Astrocyte of the spinal cord (primary cell): ENCODE measurements at regions not wholly inside any gene's neighbourhood (a gene's known extent, or its start where the extent isn't known, plus 50 kb on each side); places are given as distances from the start of the nearest gene placed in this dataset.

ENCODE experiments used
- DNase-seq: peaks from one replicate; pipeline ENCODE4 v3.0.0; 2011; ENCODE audit warnings: low read depth, low spot score
- H3K4me3 ChIP-seq: 2 replicates; pipeline ENCODE4 v1.5.1; 2011; ENCODE audit warnings: low read depth, mild to moderate bottlenecking, low read length, moderate library complexity
- in situ Hi-C: cut with HindIII; loops from 2 replicates; pipeline ENCODE4 v1.10.0; 2017; ENCODE audit warnings: low sequenced_read_pairs
- TF ChIP-seq, protein P1 (sequence below): IDR thresholded peaks from 2 replicates; pipeline ENCODE4 v1.5.1; 2012; ENCODE audit warnings: low read depth, mild to moderate bottlenecking, low read length, inconsistent platforms

DNA sequence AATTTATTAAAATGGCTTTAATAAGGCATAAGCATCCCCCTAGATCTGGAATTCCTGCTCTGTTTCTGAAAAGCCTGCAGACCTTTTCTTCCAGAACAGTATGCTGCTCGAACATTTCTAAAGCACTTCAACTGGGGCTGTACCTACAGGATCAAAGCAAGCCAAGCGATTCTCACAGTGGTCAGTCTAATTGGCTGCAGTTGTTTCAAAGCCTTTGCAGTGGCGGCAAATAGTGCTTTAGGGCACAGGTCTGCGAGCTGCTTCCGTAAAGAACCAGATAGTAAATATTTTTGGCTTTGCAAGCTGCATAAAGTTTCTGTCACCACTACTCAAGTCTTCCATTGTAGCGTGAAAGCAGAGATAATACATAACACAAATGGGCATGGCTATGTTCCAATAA lies 88.9 kb upstream of the FBXL4 start:
- in situ Hi-C loops, result no loop called here
- TF ChIP-seq, protein P1, sequence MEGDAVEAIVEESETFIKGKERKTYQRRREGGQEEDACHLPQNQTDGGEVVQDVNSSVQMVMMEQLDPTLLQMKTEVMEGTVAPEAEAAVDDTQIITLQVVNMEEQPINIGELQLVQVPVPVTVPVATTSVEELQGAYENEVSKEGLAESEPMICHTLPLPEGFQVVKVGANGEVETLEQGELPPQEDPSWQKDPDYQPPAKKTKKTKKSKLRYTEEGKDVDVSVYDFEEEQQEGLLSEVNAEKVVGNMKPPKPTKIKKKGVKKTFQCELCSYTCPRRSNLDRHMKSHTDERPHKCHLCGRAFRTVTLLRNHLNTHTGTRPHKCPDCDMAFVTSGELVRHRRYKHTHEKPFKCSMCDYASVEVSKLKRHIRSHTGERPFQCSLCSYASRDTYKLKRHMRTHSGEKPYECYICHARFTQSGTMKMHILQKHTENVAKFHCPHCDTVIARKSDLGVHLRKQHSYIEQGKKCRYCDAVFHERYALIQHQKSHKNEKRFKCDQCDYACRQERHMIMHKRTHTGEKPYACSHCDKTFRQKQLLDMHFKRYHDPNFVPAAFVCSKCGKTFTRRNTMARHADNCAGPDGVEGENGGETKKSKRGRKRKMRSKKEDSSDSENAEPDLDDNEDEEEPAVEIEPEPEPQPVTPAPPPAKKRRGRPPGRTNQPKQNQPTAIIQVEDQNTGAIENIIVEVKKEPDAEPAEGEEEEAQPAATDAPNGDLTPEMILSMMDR, result no peak
- no peak overlapping the region for H3K4me3 ChIP-seq

DNA sequence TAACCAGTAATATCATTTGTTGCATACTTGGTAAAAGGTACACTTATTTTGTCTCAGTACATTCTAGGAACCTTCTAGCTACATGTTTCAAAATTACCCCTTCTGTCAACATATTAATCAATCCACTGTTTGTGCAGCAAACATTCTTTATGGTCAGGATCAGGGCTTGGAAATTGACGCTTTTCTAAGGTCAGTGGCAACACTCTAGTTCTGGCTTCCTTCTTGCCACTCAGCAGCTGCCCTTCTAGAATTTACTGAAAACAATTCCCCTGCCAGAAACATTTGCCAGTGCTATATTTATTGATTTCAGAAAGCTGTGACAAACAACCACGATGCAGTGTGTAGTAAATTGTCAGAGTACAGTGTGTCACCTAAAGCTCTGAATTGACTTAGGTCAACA lies 84.7 kb upstream of the FBXL4 start:
- H3K4me3 ChIP-seq, result no peak overlapping the region
- in situ Hi-C loops, result no loop called here
- DNase-seq, result no peak
- TF ChIP-seq, protein P1, result no peak

More for the DNA sequence above, 88.9 kb upstream of the FBXL4 start:
- no peak for DNase-seq

DNA sequence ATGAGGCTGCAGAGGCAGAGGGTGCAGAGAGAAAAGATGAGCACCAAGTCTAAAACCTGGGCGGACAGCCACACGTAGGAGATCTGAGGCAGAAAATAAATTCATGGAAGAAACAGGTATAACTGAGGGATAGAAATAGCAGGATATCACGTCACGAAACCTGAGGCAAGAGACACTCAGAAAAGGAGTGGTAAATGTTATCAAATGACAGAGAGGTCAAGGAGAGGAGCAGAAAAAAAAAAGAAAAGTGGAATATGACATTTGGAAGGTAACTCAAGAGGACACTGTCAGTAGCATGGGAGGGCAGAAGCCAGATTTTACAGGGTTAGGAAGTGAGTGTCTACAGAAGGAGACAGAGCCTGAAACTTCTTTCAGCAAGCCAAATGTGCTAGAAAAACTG lies 84.2 kb upstream of the FBXL4 start:
- in situ Hi-C loops, result no loop called here
- TF ChIP-seq, protein P1, result no peak
- H3K4me3 ChIP-seq, result no peak overlapping the region
- DNase-seq, result no peak

DNA sequence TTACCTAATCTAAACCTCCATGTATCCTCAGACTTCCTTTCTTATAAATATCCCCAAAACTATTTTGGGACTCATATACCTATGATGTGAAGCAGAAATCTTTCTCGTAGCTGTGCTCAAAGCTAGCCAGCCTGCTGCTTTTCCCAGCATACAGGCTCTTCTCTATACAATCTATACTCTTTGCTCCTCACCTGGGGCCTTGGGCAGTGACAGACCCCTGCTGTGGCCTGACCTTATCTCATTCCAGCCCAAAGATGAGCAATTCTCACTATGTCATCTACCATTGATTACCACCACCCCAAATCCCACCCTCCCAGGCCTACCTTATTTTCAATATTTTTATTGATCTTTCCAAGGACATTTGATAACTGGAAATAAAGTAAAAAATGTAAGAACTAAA lies 83.2 kb upstream of the FBXL4 start:
- in situ Hi-C loops, result no loop called here
- DNase-seq, result no peak
- TF ChIP-seq, protein P1, result no peak
- no peak overlapping the region for H3K4me3 ChIP-seq

DNA sequence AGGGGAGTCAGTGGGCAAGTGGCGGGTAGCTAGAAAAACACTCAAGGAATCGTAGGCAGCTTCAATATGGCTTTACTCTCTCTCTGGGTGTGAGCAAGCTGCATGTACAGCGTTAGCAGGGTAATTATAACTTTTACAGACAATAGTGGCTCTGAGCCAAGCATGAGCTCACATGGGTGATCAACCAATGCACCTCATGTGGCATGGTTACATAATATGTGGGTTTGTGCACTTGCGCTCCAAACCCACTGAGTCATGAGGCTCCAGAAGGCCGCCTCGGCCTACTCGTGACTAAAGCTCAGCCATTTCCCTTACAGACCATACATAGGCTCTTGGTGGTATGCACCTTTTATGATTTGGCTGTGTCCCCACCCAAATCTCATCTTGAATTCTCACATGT lies 78.4 kb upstream of the FBXL4 start:
- H3K4me3 ChIP-seq, result no peak overlapping the region
- DNase-seq, result no peak
- TF ChIP-seq, protein P1, result no peak
- in situ Hi-C loops, result no loop called here

DNA sequence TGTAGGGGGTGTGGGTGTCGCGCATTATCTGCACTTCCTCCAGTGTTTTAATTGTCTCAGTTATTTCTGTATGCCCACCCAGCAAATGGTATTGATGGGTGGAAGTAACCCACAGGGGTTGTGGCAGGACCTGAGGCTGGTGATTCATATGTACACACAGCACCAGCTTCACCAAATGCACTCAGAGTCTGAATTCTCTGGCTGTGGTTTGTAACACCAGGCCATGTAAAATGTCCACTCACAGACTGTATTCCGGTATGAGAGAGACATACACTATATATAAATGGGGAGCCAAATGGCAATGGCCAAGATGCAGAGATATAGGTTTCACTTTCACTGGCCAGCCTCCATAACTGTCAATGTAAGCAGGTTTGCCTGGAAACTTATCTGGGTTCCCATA lies 76.3 kb upstream of the FBXL4 start:
- in situ Hi-C loops, result no loop called here
- no peak overlapping the region for H3K4me3 ChIP-seq
- no peak for DNase-seq
- TF ChIP-seq, protein P1, result no peak

DNA sequence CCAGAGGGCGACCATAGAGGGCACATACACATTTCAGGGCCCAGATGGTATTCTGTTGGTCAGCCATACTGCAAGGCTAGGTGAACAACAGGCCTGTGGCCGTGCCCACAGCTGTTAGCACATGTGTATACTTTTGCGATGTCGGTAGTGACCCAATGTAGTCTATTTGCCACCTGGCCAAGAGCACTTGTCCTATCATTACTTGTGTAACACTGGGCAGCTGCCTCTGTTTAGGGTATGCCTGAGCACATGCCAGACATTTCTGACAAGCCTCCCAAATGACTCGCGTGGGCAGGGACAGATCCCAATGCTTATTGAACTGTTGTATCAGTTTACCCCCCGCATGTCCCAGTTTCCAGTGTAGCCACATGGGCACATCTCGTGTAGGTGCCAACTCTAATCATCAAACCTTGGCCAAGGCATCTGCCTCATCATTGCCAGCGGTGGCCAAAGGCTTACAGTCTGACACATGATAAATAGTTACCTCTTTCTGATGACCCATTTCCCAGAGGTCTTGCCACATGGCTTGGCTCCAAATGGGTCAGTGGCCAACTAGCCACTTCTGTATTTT lies 74.4 kb upstream of the FBXL4 start:
- in situ Hi-C loops, result no loop called here
- TF ChIP-seq, protein P1, result no peak

More for the DNA sequence above, 74.4 kb upstream of the FBXL4 start:
- H3K4me3 ChIP-seq, result no peak overlapping the region
- no peak for DNase-seq
